Transverse colon (tissue), 3 donors: ENCODE measurements at regions not wholly inside any gene's neighbourhood (a gene's known extent, or its start where the extent isn't known, plus 50 kb on each side); places are given as distances from the start of the nearest gene placed in this dataset.

Source experiments
- EP300 ChIP-seq: sonication (generic); formaldehyde crosslinking; IDR thresholded peaks from one replicate; pipeline ENCODE4 v1.6.1; 2017; ENCODE audit warnings: antibody characterized with exemption, low read depth
- TF ChIP-seq, protein P1 (sequence below), 5 experiments: fragments of 200-600 bp in 3 of 5; fragments of 450-650 bp in 2 of 5; sonication (generic) in 3 of 5; IDR thresholded peaks; 1 replicate in 2 of 5; 2 replicates in 3 of 5; pipeline ENCODE4 v1.5.1; 2016 to 2017; ENCODE audit warnings: antibody characterized with exemption in 5 of 5, inconsistent platforms in 3 of 5, mild to moderate bottlenecking in 2 of 5, moderate library complexity in 1 of 5

DNA sequence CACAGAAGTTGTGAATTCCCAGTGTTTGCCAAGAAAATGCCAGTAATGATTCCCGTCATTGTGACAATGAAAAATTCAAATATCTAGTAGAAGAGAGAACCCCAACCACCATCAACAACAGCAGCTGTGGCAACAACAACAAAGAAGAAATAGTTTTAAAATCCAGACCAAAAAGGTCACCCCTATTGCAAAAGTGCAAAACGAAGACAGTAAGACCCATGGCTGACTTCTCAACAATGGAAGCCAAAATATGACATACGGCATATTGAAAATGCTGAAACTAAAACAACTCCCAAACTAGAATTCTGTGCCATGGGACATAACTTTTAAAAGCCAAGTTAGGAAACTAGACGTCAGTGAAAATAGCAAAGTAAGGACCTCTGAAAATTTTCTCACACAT, 270.6 kb downstream of the IRX2 start:
- TF ChIP-seq, protein P1, sequence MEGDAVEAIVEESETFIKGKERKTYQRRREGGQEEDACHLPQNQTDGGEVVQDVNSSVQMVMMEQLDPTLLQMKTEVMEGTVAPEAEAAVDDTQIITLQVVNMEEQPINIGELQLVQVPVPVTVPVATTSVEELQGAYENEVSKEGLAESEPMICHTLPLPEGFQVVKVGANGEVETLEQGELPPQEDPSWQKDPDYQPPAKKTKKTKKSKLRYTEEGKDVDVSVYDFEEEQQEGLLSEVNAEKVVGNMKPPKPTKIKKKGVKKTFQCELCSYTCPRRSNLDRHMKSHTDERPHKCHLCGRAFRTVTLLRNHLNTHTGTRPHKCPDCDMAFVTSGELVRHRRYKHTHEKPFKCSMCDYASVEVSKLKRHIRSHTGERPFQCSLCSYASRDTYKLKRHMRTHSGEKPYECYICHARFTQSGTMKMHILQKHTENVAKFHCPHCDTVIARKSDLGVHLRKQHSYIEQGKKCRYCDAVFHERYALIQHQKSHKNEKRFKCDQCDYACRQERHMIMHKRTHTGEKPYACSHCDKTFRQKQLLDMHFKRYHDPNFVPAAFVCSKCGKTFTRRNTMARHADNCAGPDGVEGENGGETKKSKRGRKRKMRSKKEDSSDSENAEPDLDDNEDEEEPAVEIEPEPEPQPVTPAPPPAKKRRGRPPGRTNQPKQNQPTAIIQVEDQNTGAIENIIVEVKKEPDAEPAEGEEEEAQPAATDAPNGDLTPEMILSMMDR (IDR thresholded peaks at IDR 0.05) = no peak
- no peak for TF ChIP-seq EP300
